GM12864 (cell line): ENCODE measurements at regions not wholly inside any gene's neighbourhood (a gene's known extent, or its start where the extent isn't known, plus 50 kb on each side); places are given as distances from the start of the nearest gene placed in this dataset.

Experiments used
- DNase-seq: peaks from one replicate; pipeline ENCODE4 v3.0.0-alpha.2; 2011; ENCODE audit warnings: low read depth
- H3K4me3 ChIP-seq: 2 replicates; pipeline ENCODE4 v1.5.1; 2011; ENCODE audit warnings: mild to moderate bottlenecking, low read depth, low read length, control low read depth
- CTCF ChIP-seq: IDR thresholded peaks from 2 replicates; pipeline ENCODE4 v1.5.1; 2011; ENCODE audit warnings: low read depth, mild to moderate bottlenecking, moderate library complexity, low read length, control low read depth, inconsistent platforms; ENCODE audit errors: missing control alignments

GRCh38 chr5:61771062-61771461 lies 439.0 kb downstream of the ZSWIM6 start:
- no peak for TF ChIP-seq CTCF
- H3K4me3 ChIP-seq, result no peak overlapping the region
- DNase-seq, result no peak

DNA sequence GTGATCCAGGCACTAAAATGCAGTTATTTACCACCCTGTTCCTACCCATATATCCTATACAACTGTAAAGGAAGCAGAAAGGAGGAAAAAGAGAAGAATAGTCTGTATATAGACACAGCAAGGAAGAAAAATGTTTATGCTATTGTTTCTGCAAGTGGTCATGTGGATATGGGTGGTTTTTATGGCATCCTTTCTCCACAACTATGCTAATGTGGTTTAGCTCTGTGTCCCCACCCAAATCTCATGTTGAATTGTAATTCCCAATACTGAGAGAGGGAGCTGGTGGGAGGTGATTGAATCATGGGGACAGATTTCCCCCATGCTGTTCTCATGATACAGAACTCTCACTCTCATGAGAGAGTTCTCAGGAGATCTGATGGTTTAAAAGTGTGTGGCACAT lies 439.8 kb downstream of the ZSWIM6 start:
- TF ChIP-seq CTCF, result no peak
- H3K4me3 ChIP-seq, result no peak overlapping the region
- DNase-seq, result no peak

GRCh38 chr5:61775901-61776300 lies 443.8 kb downstream of the ZSWIM6 start:
- TF ChIP-seq CTCF, result no peak
- H3K4me3 ChIP-seq, result no peak overlapping the region
- no peak for DNase-seq

- no peak for DNase-seq
- TF ChIP-seq CTCF, result no peak
- no peak overlapping the region for H3K4me3 ChIP-seq
These were observed 445.2 kb downstream of the ZSWIM6 start for GRCh38 chr5:61777292-61777691.

- DNase-seq, result no peak
- H3K4me3 ChIP-seq, result no peak overlapping the region
- TF ChIP-seq CTCF, result no peak
These were observed 447.7 kb downstream of the ZSWIM6 start for GRCh38 chr5:61779743-61780142.

- TF ChIP-seq CTCF, result no peak
- H3K4me3 ChIP-seq, result no peak overlapping the region
- no peak for DNase-seq
These were observed 451.4 kb downstream of the ZSWIM6 start for GRCh38 chr5:61783481-61783880.

DNA sequence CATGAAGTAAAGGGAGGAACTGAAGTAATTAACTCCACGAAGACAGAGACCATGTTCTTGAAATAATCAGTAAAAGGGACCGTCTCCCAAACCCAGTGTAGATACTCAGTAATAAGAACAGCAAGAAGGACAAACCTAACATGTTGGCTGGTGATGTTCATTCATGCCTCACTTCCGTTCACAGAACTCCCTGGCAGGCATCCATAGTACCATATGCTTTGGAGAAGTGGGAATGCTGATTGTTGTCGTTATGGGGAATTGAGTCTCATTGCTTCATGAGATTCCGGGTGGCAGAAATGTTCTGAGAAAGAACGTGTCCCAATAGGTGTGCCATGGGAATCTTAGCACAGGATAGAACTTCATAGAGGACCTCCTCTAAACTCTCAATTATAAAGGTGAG lies 452.3 kb downstream of the ZSWIM6 start:
- TF ChIP-seq CTCF, result no peak
- no peak for DNase-seq
- no peak overlapping the region for H3K4me3 ChIP-seq
